ENCODE measurements at regions not wholly inside any gene's neighbourhood (a gene's known extent, or its start where the extent isn't known, plus 50 kb on each side); places are given as distances from the start of the nearest gene placed in this dataset.
A peak's percentile ranks its signal among the peaks of the same experiment; 100 is the strongest.

DNA sequence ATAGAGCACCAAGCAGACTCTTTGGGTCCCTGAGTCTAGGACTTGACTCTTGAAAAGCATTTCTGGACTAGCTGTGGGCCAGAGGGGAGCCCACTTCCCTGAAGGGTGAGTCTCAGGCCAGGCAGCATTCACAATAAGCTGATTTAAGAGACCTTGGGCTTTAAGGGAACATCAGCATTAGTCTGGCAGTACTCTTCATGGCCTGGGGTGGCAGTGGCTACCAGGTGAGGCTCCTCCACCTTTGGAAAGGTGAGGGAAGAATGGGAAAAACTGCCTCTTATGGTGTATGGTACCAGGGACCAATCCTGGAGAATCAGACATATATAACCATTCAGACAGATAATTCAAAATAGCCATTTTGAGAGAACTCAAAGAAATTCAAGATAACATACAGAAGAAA lies 599.9 kb upstream of the POU3F3 start:
- POLR2A ChIA-PET (ENCODE audit: partially characterized antibody): no interaction called here
- Histone ChIP-seq H3K79me1 (ENCODE audit: low read depth, low read length) (no peaks in the 10 kb centered on the region), H4K20me1 (replicated peaks in 1 of 2; ENCODE audit: control insufficient read depth in 1 of 2, insufficient read depth in 2 of 2, low read length in 2 of 2) (no peaks in the 10 kb centered on the region), H2BK15ac (ENCODE audit: low read length) (peak overlapping the region; percentile 61; the same call in 1 of the 2 replicates), H2BK120ac (replicated peaks; ENCODE audit: low read depth, low read length) (no peak overlapping the region), H4K91ac (replicated peaks; ENCODE audit: insufficient read length, low read length) (no peak overlapping the region), H3K23ac (ENCODE audit: insufficient read length) (no peak overlapping the region), H3K56ac (replicated peaks; ENCODE audit: insufficient read length, low read depth, low read length) (no peak overlapping the region), H4K5ac (ENCODE audit: insufficient read length, low read depth, low read length) (no peak overlapping the region), H2BK20ac (ENCODE audit: low read length) (no peak overlapping the region), H3K4me1 (replicated peaks in 1 of 4; ENCODE audit: control insufficient read depth in 3 of 4, insufficient read depth in 4 of 4, low read length in 3 of 4) (no peaks in the 10 kb centered on the region), H3K36me3 (ENCODE audit: control insufficient read depth in 2 of 4, insufficient read depth in 4 of 4, low read length in 3 of 4) (no peaks in the 10 kb centered on the region), H4K8ac (ENCODE audit: extremely low read depth, insufficient read depth, low read length) (no peak overlapping the region), H3K27ac (ENCODE audit: low read depth, low read length) (no peak overlapping the region), H3K79me2 (ENCODE audit: control insufficient read depth in 1 of 2, insufficient read depth in 2 of 2, low read length in 2 of 2) (no peaks in the 10 kb centered on the region), H2AFZ (ENCODE audit: low read length) (no peak overlapping the region), H2BK5ac (ENCODE audit: low read depth, low read length) (no peak overlapping the region), H3K4me3 (ENCODE audit: extremely low read depth in 1 of 4, insufficient read depth in 2 of 4, low read depth in 3 of 4, low read length in 4 of 4) (no peak overlapping the region), H3K23me2 (ENCODE audit: low read depth, low read length) (no peaks in the 10 kb centered on the region), H2BK12ac (ENCODE audit: low read depth, low read length) (no peak overlapping the region), H3K4me2 (ENCODE audit: insufficient read depth in 1 of 2, low read depth in 2 of 2, low read length in 2 of 2) (no peak overlapping the region), H3K14ac (ENCODE audit: insufficient read length) (no peak overlapping the region), H3K9me3 (ENCODE audit: insufficient read depth in 2 of 2, low read depth in 1 of 2, low read length in 1 of 2) (no peaks in the 10 kb centered on the region), H3K4ac (replicated peaks; ENCODE audit: insufficient read length, low read depth, low read length) (no peak overlapping the region), H3K27me3 (replicated peaks in 1 of 4; ENCODE audit: control insufficient read depth in 3 of 4, extremely low read depth in 1 of 4, insufficient read depth in 3 of 4, low read length in 3 of 4) (no peaks in the 10 kb centered on the region), H3K9ac (replicated peaks in 1 of 4; ENCODE audit: extremely low read depth in 1 of 4, low read depth in 3 of 4, low read length in 3 of 4) (no peak overlapping the region), H2AK5ac (ENCODE audit: low read depth, low read length) (no peak overlapping the region), H3K18ac (ENCODE audit: extremely low read depth, low read length) (no peak overlapping the region)
- no peak for FAIRE-seq
- no peak for DNase-seq (ENCODE audit: low read depth in 1 of 2, low spot score in 2 of 2)
- CTCF ChIA-PET (ENCODE audit: partially characterized antibody): interaction anchor here (0.6 to 1.5 kb wide), 10 partner anchors 9 to 690 kb away, joined by 3 to 4 read pairs (median 3); no protein-coding TSS in a partner anchor
- TF ChIP-seq RAD21 (IDR thresholded peaks at IDR 0.05 in 1 of 2, conservative IDR thresholded peaks at IDR 0.05 in 1 of 2; ENCODE audit: low read depth in 2 of 2, low read length in 2 of 2): peak; percentile 48 to 67
- TF ChIP-seq SAP30 (IDR thresholded peaks at IDR 0.05; ENCODE audit: insufficient read depth, insufficient replicate concordance, low read length): no peak
- no peak for TF ChIP-seq CEBPB (IDR thresholded peaks at IDR 0.05; ENCODE audit: low read depth, low read length)
- no peak for TF ChIP-seq TCF12 (IDR thresholded peaks at IDR 0.05; ENCODE audit: low read depth, low read length)
- no peak for TF ChIP-seq RNF2 (IDR thresholded peaks at IDR 0.05; ENCODE audit: borderline replicate concordance, low read depth, low read length, missing control alignments, poor library complexity, severe bottlenecking)
- no peak for TF ChIP-seq ASH2L (IDR thresholded peaks at IDR 0.05; ENCODE audit: low read length)
- TF ChIP-seq, protein P1, sequence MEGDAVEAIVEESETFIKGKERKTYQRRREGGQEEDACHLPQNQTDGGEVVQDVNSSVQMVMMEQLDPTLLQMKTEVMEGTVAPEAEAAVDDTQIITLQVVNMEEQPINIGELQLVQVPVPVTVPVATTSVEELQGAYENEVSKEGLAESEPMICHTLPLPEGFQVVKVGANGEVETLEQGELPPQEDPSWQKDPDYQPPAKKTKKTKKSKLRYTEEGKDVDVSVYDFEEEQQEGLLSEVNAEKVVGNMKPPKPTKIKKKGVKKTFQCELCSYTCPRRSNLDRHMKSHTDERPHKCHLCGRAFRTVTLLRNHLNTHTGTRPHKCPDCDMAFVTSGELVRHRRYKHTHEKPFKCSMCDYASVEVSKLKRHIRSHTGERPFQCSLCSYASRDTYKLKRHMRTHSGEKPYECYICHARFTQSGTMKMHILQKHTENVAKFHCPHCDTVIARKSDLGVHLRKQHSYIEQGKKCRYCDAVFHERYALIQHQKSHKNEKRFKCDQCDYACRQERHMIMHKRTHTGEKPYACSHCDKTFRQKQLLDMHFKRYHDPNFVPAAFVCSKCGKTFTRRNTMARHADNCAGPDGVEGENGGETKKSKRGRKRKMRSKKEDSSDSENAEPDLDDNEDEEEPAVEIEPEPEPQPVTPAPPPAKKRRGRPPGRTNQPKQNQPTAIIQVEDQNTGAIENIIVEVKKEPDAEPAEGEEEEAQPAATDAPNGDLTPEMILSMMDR (IDR thresholded peaks at IDR 0.05; ENCODE audit: control extremely low read depth in 1 of 3, insufficient read depth in 1 of 3, low read depth in 1 of 3, low read length in 3 of 3): peak; percentile 35 to 57 (median 37)
- TF ChIP-seq NANOG (IDR thresholded peaks at IDR 0.05; ENCODE audit: insufficient read depth, low read depth, low read length, poor library complexity, severe bottlenecking): no peak
- no peak for TF ChIP-seq TBP (IDR thresholded peaks at IDR 0.05; ENCODE audit: low read depth, low read length)
- no peak for TF ChIP-seq SIX5 (IDR thresholded peaks at IDR 0.05; ENCODE audit: low read depth, low read length)
- TF ChIP-seq, protein P2, sequence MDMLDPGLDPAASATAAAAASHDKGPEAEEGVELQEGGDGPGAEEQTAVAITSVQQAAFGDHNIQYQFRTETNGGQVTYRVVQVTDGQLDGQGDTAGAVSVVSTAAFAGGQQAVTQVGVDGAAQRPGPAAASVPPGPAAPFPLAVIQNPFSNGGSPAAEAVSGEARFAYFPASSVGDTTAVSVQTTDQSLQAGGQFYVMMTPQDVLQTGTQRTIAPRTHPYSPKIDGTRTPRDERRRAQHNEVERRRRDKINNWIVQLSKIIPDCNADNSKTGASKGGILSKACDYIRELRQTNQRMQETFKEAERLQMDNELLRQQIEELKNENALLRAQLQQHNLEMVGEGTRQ (IDR thresholded peaks at IDR 0.05; ENCODE audit: low read length): no peak

Data from H1 (cell line).